CD4-positive, alpha-beta T cell treated with Interleukin-12 subunit alpha and Interleukin-12 subunit beta, for 1 hour (primary cell): ENCODE measurements at regions not wholly inside any gene's neighbourhood (a gene's known extent, or its start where the extent isn't known, plus 50 kb on each side); places are given as distances from the start of the nearest gene placed in this dataset.

Experiments
- DNase-seq: peaks from one replicate; pipeline ENCODE4 v3.0.0-alpha.2; 2020

DNA sequence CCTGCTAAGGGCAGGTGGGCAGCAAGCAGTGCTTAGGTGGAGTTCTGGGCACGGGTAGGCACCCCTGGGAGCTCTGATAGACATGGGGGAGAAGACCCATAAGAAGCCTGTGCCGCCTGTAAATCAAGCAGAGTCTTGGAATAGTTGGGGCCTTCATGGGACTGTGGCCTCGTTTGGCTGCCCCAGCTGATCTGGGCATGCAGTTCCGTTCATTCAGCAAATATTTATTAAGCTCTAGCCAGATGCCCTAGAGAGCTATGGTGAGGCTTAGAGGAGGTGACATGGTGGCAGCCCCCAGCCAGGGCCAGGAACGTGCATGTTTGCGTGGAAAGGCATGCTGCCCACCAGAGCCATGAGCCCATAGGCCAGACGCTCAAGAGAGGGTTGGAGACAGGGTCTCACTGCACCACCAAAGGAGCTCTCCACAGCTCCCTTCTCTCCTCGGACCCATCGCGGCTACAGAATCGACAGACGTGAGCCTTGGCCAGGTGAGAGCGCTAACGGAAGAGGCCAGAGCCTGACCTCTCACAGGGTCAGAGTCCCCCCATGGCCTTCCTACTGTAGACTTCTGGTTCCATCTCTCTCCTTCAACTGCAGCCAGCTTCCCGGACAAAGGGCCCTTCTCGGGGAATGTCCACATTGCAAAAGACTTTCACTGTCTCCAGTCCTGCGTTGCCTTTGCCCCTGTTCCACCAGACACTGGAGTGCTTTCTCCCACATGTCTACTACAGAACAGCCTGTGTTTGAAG, 135.7 kb downstream of the INHBB start:
- DNase-seq, result no peak

DNA sequence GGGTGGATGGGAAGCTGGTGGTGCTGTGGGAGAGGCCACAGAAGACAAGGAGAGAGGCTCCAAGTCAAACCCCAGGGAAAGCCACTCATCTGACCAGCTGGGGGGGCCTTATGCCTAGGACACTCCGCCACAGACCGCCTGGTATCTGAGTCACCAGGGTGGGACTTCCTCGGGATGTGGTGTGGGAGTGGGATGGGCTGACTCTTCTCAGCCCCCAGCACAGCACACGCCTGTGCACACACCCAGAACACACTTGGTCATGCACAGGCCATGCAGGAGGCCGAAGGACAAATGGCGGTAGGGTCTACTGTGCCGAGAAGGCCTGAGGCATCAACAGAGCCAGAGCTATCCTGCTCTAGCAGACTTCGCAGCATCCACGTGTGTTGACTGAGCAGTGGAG, 136.4 kb downstream of the INHBB start:
- no peak for DNase-seq

DNA sequence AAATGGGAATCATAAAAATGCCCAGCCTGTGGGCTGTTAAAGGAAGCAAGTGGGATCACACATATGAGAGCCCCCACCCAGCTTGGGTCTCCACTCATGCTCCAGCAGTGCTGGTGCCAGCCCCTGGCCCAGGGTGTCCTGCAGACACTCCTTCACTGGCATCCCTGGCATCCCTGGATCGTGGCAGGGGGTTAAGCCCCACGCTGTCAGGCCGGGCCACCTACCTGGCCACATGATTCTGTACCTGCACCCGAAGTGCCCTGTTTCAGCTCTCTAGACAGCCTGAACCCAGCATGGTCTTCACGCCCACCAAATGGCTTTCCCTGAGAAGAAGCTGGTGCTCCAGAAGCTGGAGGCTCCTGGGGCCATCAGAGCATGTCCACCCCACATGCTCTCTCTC, 137.4 kb downstream of the INHBB start:
- no peak for DNase-seq

DNA sequence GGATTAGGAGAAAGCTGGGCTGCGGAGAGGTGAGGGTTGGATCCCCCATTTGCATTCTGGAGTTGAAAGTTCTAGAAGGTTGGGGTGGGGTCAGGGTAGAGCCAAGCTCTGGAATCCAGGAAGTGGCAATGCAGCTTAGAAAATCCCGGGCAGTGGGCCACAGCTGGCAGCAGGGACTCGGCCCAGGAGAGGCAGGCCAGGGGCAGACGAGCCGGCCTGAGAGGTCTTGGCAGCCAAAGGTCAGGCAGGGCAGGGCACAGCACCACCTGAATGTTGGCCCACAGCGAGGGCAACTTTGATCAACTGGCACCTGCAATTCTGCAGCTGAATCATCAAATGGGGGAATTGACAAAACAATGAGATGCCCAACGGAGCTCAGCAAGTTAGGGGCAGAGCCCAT, 139.2 kb downstream of the INHBB start:
- DNase-seq, result no peak

DNA sequence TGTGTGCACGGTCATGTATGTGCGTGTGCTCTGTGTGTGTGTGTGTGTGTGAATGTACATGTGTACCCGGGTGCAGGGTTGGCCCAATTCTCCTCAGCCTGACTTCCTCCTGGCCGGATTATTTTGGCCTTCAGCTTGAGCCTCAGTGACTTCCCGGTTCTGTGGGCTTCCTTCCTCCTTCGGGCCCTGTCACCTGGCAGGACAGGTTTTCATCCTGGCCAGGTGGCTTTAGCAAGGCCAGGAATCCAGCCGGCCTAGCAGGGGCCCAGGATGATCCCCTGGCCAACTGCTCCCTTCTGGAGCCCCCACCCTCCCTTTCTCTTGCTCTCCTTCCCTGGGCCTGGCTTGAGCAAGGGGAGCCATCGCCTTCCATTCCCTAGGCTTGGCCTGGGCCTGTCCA, 140.5 kb downstream of the INHBB start:
- no peak for DNase-seq

DNA sequence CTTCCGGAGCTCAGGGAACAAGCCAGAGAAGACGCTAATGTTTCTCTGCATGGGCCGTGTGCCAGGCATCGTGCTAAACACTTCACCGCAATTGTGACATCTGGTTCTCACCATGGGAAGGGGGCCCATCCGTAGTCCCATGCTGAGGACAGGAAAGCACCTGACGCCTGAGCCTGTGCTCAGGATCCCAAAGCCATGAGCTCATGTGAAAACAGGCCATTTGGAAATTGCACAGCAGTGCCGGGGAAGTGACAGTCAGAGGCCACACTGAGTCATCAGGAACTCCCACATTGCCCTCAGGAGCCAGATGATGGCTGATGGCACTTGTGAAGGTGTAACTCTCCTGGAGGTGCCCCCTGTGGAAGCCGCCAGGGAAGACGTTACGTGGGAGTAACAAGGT, 141.0 kb downstream of the INHBB start:
- DNase-seq, result no peak

- DNase-seq, result no peak
Observed at GRCh38 chr2:120488531-120488930, 142.6 kb downstream of the INHBB start.

- DNase-seq, result no peak
Observed at GRCh38 chr2:120489023-120489422, 143.1 kb downstream of the INHBB start.

DNA sequence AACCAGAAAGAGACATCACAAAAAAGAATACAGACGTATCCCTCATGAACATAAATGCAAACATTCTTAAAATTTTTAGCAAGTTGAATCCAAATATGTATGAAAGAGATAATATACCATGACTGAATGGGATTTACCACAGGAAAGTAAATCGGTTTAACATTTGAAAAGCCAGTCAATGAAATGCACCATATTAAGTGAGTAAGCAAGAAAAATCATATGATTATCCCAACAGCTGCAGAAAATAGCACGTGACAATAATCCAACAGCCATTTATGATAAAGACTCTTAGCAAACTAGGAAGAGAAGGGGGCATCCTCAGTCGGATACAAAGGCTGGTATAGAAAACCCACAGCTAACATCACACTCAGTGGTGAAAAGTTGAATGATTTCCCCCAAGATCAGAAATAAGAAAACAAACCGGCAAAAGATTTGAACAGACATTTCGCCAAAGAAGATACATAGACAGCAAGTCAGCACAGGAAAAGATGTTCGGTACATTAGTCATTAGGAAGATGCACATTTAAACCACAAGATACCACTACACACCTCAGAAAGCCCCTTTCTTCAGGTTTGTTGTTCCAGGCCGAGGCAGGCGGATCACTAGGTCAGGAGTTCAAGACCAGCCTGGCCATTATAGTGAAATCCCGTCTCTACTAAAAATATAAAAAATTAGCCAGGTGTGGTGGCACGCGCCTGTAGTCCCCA, 144.3 kb downstream of the INHBB start:
- DNase-seq, result no peak

DNA sequence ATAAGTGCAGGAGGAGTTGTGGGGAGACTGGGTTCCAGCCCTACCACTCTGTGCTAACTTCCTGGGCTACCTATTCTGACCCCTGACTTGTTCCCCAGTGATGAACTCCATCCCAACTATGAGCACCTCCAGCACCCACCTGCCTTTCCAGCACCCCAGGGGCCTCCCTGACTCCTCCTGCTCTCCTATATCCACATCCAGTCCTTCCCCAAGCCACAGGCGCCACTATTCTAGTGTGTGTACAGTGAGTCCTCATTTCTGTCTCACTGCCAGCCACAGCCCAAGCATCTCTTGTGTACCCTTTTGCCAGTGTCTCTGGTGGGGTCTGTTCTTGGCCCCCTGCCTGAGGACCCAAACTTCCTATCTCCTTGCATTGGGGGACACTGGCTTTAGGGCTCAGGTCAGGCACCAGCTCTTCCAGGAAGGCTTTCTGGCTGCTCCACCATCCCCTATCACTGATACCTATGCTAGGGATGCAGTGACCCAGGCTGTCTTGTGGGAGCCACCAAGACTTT, 145.2 kb downstream of the INHBB start:
- DNase-seq, result no peak

DNA sequence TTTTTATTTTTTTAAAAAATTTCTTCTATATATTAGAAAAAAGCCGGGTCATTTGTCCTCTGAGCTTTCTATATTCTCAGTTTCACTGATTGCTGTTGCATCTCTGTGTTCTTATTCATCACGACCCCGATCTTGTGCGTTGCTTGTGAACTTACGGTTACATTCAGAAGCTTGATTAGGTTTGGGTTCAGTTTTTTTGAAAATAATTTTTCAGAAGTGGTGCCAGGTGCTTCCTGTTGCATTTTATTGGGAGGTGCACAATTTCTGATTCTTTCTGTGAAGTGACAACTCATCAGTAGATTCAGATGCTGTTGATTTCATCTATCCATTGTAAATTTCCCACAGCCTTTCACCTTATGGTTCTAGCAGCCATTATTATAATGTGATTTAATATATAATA, 147.3 kb downstream of the INHBB start:
- DNase-seq, result no peak

GRCh38 chr2:120494446-120494845, 148.5 kb downstream of the INHBB start:
- DNase-seq, result no peak

DNA sequence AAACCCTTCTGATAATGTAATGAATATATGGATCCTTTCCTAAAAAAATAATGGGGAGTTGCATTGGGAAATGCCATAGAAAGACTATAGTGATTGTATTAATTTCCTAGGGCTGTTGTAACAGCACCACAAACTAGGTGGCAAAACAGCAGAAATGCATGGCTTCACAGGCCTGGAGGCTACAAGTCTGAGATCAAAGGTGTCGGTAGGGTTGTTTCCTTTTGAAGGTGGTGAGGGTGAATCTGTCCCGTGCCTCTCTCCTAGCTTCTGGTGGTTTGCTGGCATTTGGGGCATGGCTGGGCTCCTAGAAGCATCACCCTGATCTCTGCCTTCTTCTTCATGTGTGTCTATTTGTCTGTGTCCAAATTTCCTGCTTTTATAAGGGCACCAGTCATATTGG, 149.7 kb downstream of the INHBB start:
- DNase-seq, result no peak

DNA sequence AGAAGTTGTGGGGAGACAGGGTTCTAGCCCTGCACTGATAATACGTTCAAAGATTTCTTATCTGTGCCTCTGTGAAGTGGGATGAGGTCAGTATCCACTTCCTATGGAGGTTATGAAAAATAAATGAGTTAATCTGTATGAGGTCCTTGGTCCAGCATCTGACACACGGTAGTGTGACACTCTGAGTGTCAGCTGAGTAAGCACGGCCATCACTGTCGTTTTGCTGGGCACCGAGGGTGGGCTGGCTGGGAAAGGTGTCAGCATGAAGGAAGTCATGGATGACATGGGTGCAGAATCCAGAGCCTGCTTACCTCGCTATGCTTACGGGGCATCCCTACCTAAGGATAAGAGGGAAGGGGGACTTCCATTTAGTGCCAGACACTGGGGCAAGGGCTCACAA, 150.3 kb downstream of the INHBB start:
- no peak for DNase-seq

- no peak for DNase-seq
Observed at GRCh38 chr2:120496759-120497158, 150.8 kb downstream of the INHBB start.

- DNase-seq, result no peak
Observed at GRCh38 chr2:120497261-120497977, 151.5 kb downstream of the INHBB start.

DNA sequence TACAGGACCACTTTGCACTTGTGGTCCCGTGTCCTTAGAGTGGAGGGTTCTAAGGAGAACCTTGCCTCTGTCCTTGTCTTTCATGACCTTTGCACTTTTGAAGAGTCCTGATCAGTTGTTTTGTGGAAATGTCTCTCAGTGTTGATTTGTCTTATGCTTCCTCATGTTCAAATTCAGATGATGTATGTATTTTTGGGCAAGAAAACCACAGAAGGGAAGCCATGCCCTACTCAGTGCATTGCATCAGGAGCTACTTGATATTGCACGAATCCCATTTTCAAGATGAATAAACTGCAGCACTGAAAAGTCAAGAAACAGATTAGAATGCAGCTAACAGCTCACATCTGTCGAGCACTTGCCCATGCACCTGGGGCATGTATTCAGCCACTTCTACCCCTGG, 152.2 kb downstream of the INHBB start:
- DNase-seq, result no peak

DNA sequence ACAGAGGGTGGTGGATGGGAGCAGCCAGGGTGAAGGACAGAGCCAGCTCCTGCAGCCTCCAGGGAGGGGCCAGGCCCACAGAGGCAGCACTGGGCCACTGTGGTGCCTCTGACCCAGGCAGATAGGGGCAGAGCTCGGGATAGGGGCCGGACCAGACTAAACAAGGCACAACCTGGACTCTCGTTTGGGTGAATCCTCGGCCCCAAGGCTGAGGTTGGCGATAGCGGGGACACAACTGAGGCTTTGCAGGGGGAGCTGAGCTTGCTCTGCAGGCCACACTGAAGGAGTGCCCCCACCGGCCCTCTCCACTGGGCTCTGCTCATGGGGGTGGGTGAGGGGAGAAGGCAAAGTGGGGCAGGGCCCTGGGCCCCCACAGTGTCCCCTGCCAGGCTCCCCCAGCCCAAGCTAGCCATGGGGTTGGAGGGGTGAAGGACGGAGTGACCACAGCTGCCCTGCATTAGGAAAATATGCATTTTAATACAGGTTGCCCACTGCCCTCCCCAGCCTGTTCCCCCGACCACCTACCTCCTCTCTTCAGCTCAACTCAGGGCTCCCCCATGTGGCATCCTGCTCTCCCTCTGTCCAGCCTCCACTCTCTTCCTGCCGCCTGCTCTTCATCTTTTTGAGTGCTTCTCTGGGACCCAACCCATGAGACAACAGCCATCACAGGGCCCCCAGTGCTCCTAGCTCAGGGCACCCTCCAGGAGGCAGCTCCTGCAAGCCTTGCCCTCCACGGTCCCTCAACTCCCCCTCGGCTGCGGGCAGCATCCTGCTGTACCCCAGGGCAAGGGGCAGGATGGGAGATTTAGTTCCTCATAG, 152.8 kb downstream of the INHBB start:
- no peak for DNase-seq

GRCh38 chr2:120499784-120500495, 154.0 kb downstream of the INHBB start:
- no peak for DNase-seq

GRCh38 chr2:120501591-120501990, 155.7 kb downstream of the INHBB start:
- DNase-seq, result no peak

- no peak for DNase-seq
Observed at GRCh38 chr2:120502357-120502756, 156.4 kb downstream of the INHBB start.

GRCh38 chr2:120502761-120503160, 156.8 kb downstream of the INHBB start:
- no peak for DNase-seq
